HG03095 (cell line): ENCODE measurements at regions not wholly inside any gene's neighbourhood (a gene's known extent, or its start where the extent isn't known, plus 50 kb on each side); places are given as distances from the start of the nearest gene placed in this dataset.

Experiments
- ATAC-seq: cut with Tn5 transposase; IDR thresholded peaks from one replicate; pipeline ENCODE4 v1.9.1; 2021; ENCODE audit warnings: moderate library complexity; ENCODE audit not compliant: unreplicated experiment

GRCh38 chr21:45592208-45592619 is 50.0 kb upstream of the SLC19A1 start:
- ATAC-seq = peak; percentile 47

- ATAC-seq = no peak
Observed at GRCh38 chr21:45592626-45593134, 50.4 kb upstream of the SLC19A1 start.

- ATAC-seq = no peak
Observed at GRCh38 chr21:45593162-45594022, 50.1 kb upstream of the PCBP3 start.
